ENCODE measurements at regions not wholly inside any gene's neighbourhood (a gene's known extent, or its start where the extent isn't known, plus 50 kb on each side); places are given as distances from the start of the nearest gene placed in this dataset.

- no peak for DNase-seq (ENCODE audit: low spot score)
Observed at GRCh38 chr13:74200081-74200480, 65.9 kb upstream of the KLF12 start.

DNA sequence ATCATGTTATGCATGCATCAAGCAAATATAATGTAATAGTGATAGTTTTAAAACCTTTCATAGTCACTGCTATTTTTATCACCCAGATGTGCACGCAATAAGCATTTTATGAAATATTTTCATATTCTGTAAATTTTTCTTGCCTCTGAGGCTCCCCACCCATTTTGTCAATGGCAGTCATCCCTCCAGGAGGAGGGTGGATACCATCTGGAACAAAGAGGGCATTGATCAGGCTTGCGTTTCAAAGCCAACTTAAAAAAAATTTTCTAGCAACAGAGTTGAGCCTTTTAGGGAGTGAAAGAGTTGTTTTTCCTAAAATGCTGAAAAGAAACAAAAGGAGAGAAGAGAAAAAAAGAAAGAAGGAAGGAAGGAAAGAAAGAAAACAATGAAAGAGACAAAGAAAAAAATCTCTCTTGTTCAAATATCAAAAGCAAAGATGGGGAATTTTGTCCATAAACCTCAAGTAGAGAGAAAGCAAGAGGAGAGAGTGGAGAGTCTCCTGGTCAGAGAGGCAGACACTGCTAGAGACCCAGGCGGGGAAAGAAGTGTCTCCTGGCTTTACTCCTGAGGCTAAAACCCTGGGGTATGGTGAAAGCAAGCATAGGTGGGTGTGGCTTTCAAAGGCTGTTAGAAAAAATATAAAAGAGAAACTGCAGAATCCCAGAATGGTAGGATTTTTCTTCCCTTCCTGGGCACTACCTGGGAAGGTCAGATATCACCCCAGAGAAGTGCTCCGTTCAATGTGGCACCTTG, 63.6 kb upstream of the KLF12 start:
- DNase-seq (ENCODE audit: low spot score): no peak

GRCh38 chr13:74194846-74195245, 60.6 kb upstream of the KLF12 start:
- DNase-seq (ENCODE audit: low spot score): no peak

GRCh38 chr13:74193391-74193790, 59.2 kb upstream of the KLF12 start:
- DNase-seq (ENCODE audit: low spot score): no peak

- DNase-seq (ENCODE audit: low spot score): no peak
Observed at GRCh38 chr13:74191410-74191809, 57.2 kb upstream of the KLF12 start.

- DNase-seq (ENCODE audit: low spot score): no peak
Observed at GRCh38 chr13:74190999-74191398, 56.8 kb upstream of the KLF12 start.

- DNase-seq (ENCODE audit: low spot score): peak; percentile 47
Observed at GRCh38 chr13:74187564-74187963, 53.4 kb upstream of the KLF12 start.

- DNase-seq (ENCODE audit: low spot score): no peak
Observed at GRCh38 chr13:74184283-74184682, 50.1 kb upstream of the KLF12 start.
